ENCODE measurements at regions not wholly inside any gene's neighbourhood (a gene's known extent, or its start where the extent isn't known, plus 50 kb on each side); places are given as distances from the start of the nearest gene placed in this dataset.

- TF ChIP-seq RERE (CRISPR knock-in tag; IDR thresholded peaks at IDR 0.05; ENCODE audit: low read depth) = no peak
- no peak for TF ChIP-seq ZNF382 (CRISPR knock-in tag; IDR thresholded peaks at IDR 0.05; ENCODE audit: borderline replicate concordance)
- no peak for TF ChIP-seq ZNF652 (CRISPR knock-in tag; IDR thresholded peaks at IDR 0.05; ENCODE audit: borderline replicate concordance, low read depth)
These were observed 960.3 kb upstream of the SLC39A10 start (continued) for GRCh38 chr2:194696690-194697089.

DNA sequence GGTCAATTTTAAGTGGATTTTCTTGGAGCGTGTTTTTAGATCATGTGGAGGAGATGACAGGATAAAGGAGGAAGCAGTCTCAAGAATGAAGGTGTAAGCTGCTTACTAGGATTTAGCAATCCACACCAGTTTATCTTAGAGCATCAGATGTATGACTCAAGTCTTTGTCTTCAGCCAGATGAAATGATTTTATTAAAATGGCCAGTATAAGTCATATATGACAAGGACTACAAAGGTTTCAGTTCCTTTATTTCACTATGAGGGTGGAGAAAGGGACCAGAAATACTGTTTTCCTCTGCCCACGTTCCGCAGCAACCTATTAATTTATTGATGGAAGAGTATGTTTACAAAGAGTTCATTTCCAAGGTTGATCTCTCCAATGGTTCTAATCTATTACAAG, 970.5 kb upstream of the SLC39A10 start:
- Histone ChIP-seq H3K4me2 (ENCODE audit: low read depth, low read length) (no peak overlapping the region), H3K4me1 (ENCODE audit: insufficient read depth, low read length) (no peaks in the 10 kb centered on the region), H3K79me2 (ENCODE audit: insufficient read depth, low read length) (no peaks in the 10 kb centered on the region), H3K36me3 (replicated peaks in 1 of 2; ENCODE audit: control insufficient read depth in 1 of 2, insufficient read depth in 2 of 2, low read length in 2 of 2) (no peaks in the 10 kb centered on the region), H3K4me3 (replicated peaks in 1 of 3; ENCODE audit: insufficient read depth in 1 of 3, low read depth in 2 of 3, low read length in 3 of 3) (no peak overlapping the region), H2AFZ (ENCODE audit: low read length) (no peak overlapping the region), H3K9me3 (ENCODE audit: low read length) (no peaks in the 10 kb centered on the region), H3K27ac (ENCODE audit: extremely low read length, insufficient read depth, low read length) (no peak overlapping the region), H3K27me3 (ENCODE audit: control insufficient read depth in 1 of 2, insufficient read depth in 2 of 2, low read length in 2 of 2) (no peaks in the 10 kb centered on the region), H3K9ac (ENCODE audit: insufficient read depth, low read depth, low read length) (no peak overlapping the region), H4K20me1 (ENCODE audit: insufficient read depth, low read length) (no peaks in the 10 kb centered on the region)
- WGBS (ENCODE audit: low lambda C conversion rate) = under 1% methylated on average over 3 of the region's 3 CpGs
- POLR2A ChIA-PET = no interaction called here
- DNase-seq (ENCODE audit: low spot score) (no peak), ATAC-seq (no peak), FAIRE-seq (no peak)
- BruUV-seq (replicated peaks) = no TSS peak
- in situ Hi-C loops (cut with HindIII; ENCODE audit: extremely low pct_ligation_motif_present, low pct_unique_long_range_greater_than_20kb) = no loop called here
- CTCF ChIA-PET (ENCODE audit: low intra/inter-chr PET ratio, low total read pairs) = no interaction called here
- intact Hi-C loops (cut with micrococcal nuclease; ENCODE audit: unreplicated experiment) = no loop called here
- TF ChIP-seq, protein P1, sequence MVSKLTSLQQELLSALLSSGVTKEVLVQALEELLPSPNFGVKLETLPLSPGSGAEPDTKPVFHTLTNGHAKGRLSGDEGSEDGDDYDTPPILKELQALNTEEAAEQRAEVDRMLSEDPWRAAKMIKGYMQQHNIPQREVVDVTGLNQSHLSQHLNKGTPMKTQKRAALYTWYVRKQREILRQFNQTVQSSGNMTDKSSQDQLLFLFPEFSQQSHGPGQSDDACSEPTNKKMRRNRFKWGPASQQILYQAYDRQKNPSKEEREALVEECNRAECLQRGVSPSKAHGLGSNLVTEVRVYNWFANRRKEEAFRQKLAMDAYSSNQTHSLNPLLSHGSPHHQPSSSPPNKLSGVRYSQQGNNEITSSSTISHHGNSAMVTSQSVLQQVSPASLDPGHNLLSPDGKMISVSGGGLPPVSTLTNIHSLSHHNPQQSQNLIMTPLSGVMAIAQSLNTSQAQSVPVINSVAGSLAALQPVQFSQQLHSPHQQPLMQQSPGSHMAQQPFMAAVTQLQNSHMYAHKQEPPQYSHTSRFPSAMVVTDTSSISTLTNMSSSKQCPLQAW (CRISPR knock-in tag; IDR thresholded peaks at IDR 0.05) = no peak
- TF ChIP-seq TSC22D2 (CRISPR knock-in tag; IDR thresholded peaks at IDR 0.05; ENCODE audit: borderline replicate concordance) (no peak), FOXK2 (IDR thresholded peaks at IDR 0.05) (no peak), ZNF615 (CRISPR knock-in tag; IDR thresholded peaks at IDR 0.05; ENCODE audit: borderline replicate concordance) (no peak), SIN3A (IDR thresholded peaks at IDR 0.05; ENCODE audit: borderline replicate concordance, low read depth, low read length) (no peak), CEBPZ (IDR thresholded peaks at IDR 0.05; ENCODE audit: low read length) (no peak), ATF7-NPFF (CRISPR knock-in tag; IDR thresholded peaks at IDR 0.05; ENCODE audit: low read depth) (no peak), PRMT3 (CRISPR knock-in tag; IDR thresholded peaks at IDR 0.05; ENCODE audit: borderline replicate concordance, low read depth) (no peak), KAT8 (CRISPR knock-in tag; IDR thresholded peaks at IDR 0.05) (no peak), ZFAT (CRISPR knock-in tag; conservative IDR thresholded peaks at IDR 0.05) (no peak), ZNF570 (CRISPR knock-in tag; IDR thresholded peaks at IDR 0.05; ENCODE audit: borderline replicate concordance) (no peak)
